Sigmoid colon (tissue), 4 donors: ENCODE measurements at regions not wholly inside any gene's neighbourhood (a gene's known extent, or its start where the extent isn't known, plus 50 kb on each side); places are given as distances from the start of the nearest gene placed in this dataset.

Experiments used
- CTCF ChIP-seq, 4 experiments: fragments of 450-650 bp in 3 of 4; fragments of 200-600 bp in 1 of 4; IDR thresholded peaks; one replicate each; pipeline ENCODE4 v1.5.1; 2016 to 2019; ENCODE audit warnings: antibody characterized with exemption in 4 of 4, mild to moderate bottlenecking in 3 of 4, moderate library complexity in 2 of 4
- EP300 ChIP-seq, 4 donors: sonication (generic); formaldehyde crosslinking; IDR thresholded peaks; one replicate each; pipeline ENCODE4 v1.6.1; 2017; ENCODE audit warnings: antibody characterized with exemption in 4 of 4
- POLR2AphosphoS5 ChIP-seq, 4 donors: sonication (generic); formaldehyde crosslinking; IDR thresholded peaks; one replicate each; pipeline ENCODE4 v1.6.1; 2017; ENCODE audit warnings: antibody characterized with exemption in 4 of 4

- TF ChIP-seq CTCF (IDR thresholded peaks at IDR 0.05) (no peak), POLR2AphosphoS5 (IDR thresholded peaks at IDR 0.05) (no peak), EP300 (IDR thresholded peaks at IDR 0.05) (no peak)
Observed at GRCh38 chr10:121115154-121115553, 264.0 kb downstream of the WDR11 start.
